Skeletal muscle tissue (tissue), 4 donors: ENCODE measurements at regions not wholly inside any gene's neighbourhood (a gene's known extent, or its start where the extent isn't known, plus 50 kb on each side); places are given as distances from the start of the nearest gene placed in this dataset. TPM values are rescaled to one million over a fixed set of nuclear protein-coding genes. Genes with fewer than 3 reads are reported as not detected.

ENCODE experiments used
- H3K27ac ChIP-seq: one replicate; pipeline ENCODE4 v1.7.0; 2013; ENCODE audit warnings: mild to moderate bottlenecking, low read depth, low read length, inconsistent platforms
- H3K27me3 ChIP-seq, 3 donors: one replicate each; pipeline ENCODE4 v1.7.0; 2013; ENCODE audit warnings: low read length in 3 of 3; ENCODE audit not compliant: control insufficient read depth in 3 of 3, insufficient read depth in 3 of 3
- H3K36me3 ChIP-seq, 3 donors: one replicate each; pipeline ENCODE4 v1.7.0; 2013; ENCODE audit warnings: low read length in 3 of 3; ENCODE audit not compliant: control insufficient read depth in 3 of 3, insufficient read depth in 3 of 3
- H3K4me1 ChIP-seq, 3 donors: one replicate each; pipeline ENCODE4 v1.7.0; 2013; ENCODE audit warnings: low read length in 3 of 3, mild to moderate bottlenecking in 3 of 3; ENCODE audit not compliant: control insufficient read depth in 3 of 3, insufficient read depth in 3 of 3
- H3K4me3 ChIP-seq, 3 donors: one replicate each; pipeline ENCODE4 v1.7.0; 2013; ENCODE audit warnings: low read length in 3 of 3
- H3K9ac ChIP-seq, 3 donors: one replicate each; pipeline ENCODE4 v1.7.0; 2013; ENCODE audit warnings: low read length in 3 of 3, mild to moderate bottlenecking in 3 of 3, moderate library complexity in 2 of 3, low read depth in 1 of 3
- H3K9me3 ChIP-seq, 3 donors: one replicate each; pipeline ENCODE4 v1.7.0; 2013; ENCODE audit warnings: low read length in 3 of 3; ENCODE audit not compliant: control insufficient read depth in 3 of 3
- small RNA-seq: library from RNA; depleted of rRNA; stranded (forward); fragments of <200 nt; gene quantifications from one replicate; pipeline ENCODE3, GENCODE V24; 2014
- donor health status: Osteomylitis.

GRCh38 chr13:74191410-74191809 is 57.2 kb upstream of the KLF12 start:
- Histone ChIP-seq H3K9ac (no peak overlapping the region), H3K4me3 (no peak overlapping the region), H3K36me3 (no peaks in the 10 kb centered on the region), H3K4me1 (no peaks in the 10 kb centered on the region), H3K27ac (no peak overlapping the region), H3K9me3 (no peaks in the 10 kb centered on the region), H3K27me3 (no peaks in the 10 kb centered on the region)

- Histone ChIP-seq H3K27me3 (no peaks in the 10 kb centered on the region), H3K36me3 (no peaks in the 10 kb centered on the region), H3K9ac (no peak overlapping the region), H3K27ac (no peak overlapping the region), H3K4me1 (no peaks in the 10 kb centered on the region), H3K4me3 (no peak overlapping the region), H3K9me3 (no peaks in the 10 kb centered on the region)
Measured at GRCh38 chr13:74190999-74191398, 56.8 kb upstream of the KLF12 start.

- Histone ChIP-seq H3K9ac (no peak overlapping the region), H3K27ac (no peak overlapping the region), H3K4me1 (no peaks in the 10 kb centered on the region), H3K9me3 (no peaks in the 10 kb centered on the region), H3K4me3 (no peak overlapping the region), H3K36me3 (no peaks in the 10 kb centered on the region), H3K27me3 (no peaks in the 10 kb centered on the region)
Measured at GRCh38 chr13:74187564-74187963, 53.4 kb upstream of the KLF12 start.

GRCh38 chr13:74184283-74184682 is 50.1 kb upstream of the KLF12 start:
- no peak overlapping the region for H3K27ac ChIP-seq
- H3K9me3 ChIP-seq, result no peaks in the 10 kb centered on the region
- H3K36me3 ChIP-seq, result no peaks in the 10 kb centered on the region
- no peak overlapping the region for H3K9ac ChIP-seq
- H3K4me3 ChIP-seq, result no peak overlapping the region
- H3K4me1 ChIP-seq, result no peaks in the 10 kb centered on the region
- no peaks in the 10 kb centered on the region for H3K27me3 ChIP-seq

Small RNA genes in the stretch of these regions (small RNA-seq; reads per million reads assigned to genes)
- gene RNU6-38P, result not detected
- gene RNY1P5, result 0.16 reads per million
